Lower leg skin (tissue), 3 donors: ENCODE measurements at regions not wholly inside any gene's neighbourhood (a gene's known extent, or its start where the extent isn't known, plus 50 kb on each side); places are given as distances from the start of the nearest gene placed in this dataset.

Source experiments
- CTCF ChIP-seq, 3 donors: fragments of 450-650 bp; IDR thresholded peaks; one replicate each; pipeline ENCODE4 v1.5.1; 2016; ENCODE audit warnings: antibody characterized with exemption in 3 of 3, mild to moderate bottlenecking in 3 of 3, moderate library complexity in 2 of 3
- POLR2A ChIP-seq, 2 donors: fragments of 450-650 bp; IDR thresholded peaks; one replicate each; pipeline ENCODE4 v1.6.1; 2016 to 2017; ENCODE audit warnings: antibody characterized with exemption in 2 of 2, mild to moderate bottlenecking in 1 of 2, moderate library complexity in 1 of 2

- no peak for TF ChIP-seq CTCF (IDR thresholded peaks at IDR 0.05)
- TF ChIP-seq POLR2A (IDR thresholded peaks at IDR 0.05), result no peak
Measured at GRCh38 chr6:14818422-14818884, 427.4 kb upstream of the JARID2 start.
